ENCODE measurements at regions not wholly inside any gene's neighbourhood (a gene's known extent, or its start where the extent isn't known, plus 50 kb on each side); places are given as distances from the start of the nearest gene placed in this dataset.

DNA sequence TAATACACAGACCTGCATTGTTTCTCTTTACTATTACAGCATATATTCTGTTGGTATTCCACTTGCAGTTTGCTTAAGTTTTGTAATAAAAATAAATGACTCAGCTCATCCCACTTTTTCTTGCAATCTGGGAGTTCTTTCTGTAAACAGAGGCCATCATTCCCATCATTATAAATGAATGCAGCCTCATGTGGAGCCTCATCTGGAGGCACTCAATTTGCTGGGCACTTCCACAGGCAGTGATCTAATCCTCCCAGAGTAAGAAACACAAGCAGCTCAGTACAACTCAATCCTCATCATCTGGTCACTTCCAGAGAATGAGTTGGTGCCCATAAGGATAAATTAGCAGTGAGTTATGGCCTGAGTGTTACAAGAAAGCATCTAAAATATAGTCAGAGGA lies 2801.9 kb downstream of the PCDH9 start:
- H3K36me3 ChIP-seq: no peaks in the 10 kb centered on the region
- H3K4me1 ChIP-seq: no peaks in the 10 kb centered on the region
- no peak for FAIRE-seq
- H3K27me3 ChIP-seq: no peaks in the 10 kb centered on the region
- no peaks in the 10 kb centered on the region for H3K9me3 ChIP-seq
- H3K27ac ChIP-seq: no peak overlapping the region
- H3K4me3 ChIP-seq: no peak overlapping the region
- TF ChIP-seq, protein P1, sequence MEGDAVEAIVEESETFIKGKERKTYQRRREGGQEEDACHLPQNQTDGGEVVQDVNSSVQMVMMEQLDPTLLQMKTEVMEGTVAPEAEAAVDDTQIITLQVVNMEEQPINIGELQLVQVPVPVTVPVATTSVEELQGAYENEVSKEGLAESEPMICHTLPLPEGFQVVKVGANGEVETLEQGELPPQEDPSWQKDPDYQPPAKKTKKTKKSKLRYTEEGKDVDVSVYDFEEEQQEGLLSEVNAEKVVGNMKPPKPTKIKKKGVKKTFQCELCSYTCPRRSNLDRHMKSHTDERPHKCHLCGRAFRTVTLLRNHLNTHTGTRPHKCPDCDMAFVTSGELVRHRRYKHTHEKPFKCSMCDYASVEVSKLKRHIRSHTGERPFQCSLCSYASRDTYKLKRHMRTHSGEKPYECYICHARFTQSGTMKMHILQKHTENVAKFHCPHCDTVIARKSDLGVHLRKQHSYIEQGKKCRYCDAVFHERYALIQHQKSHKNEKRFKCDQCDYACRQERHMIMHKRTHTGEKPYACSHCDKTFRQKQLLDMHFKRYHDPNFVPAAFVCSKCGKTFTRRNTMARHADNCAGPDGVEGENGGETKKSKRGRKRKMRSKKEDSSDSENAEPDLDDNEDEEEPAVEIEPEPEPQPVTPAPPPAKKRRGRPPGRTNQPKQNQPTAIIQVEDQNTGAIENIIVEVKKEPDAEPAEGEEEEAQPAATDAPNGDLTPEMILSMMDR (IDR thresholded peaks at IDR 0.05): no peak
- DNase-seq: no peak
- ATAC-seq: no peak
- intact Hi-C loops (cut with DNase I): no loop called here

- TF ChIP-seq, protein P1 (IDR thresholded peaks at IDR 0.05): no peak
- Histone ChIP-seq H3K36me3 (no peaks in the 10 kb centered on the region), H3K4me3 (no peak overlapping the region), H3K27ac (no peak overlapping the region), H3K4me1 (no peaks in the 10 kb centered on the region), H3K9me3 (no peaks in the 10 kb centered on the region), H3K27me3 (no peaks in the 10 kb centered on the region)
- FAIRE-seq (no peak), ATAC-seq (no peak), DNase-seq (no peak)
- intact Hi-C loops (cut with DNase I): no loop called here
- 52% methylated on average over 1 of the region's 1 CpG for WGBS, 2 donors
Observed at GRCh38 chr13:64423467-64423866, 2806.7 kb downstream of the PCDH9 start.

- intact Hi-C loops (cut with DNase I): no loop called here
- no peaks in the 10 kb centered on the region for H3K27me3 ChIP-seq
- no peaks in the 10 kb centered on the region for H3K4me1 ChIP-seq
- no peaks in the 10 kb centered on the region for H3K36me3 ChIP-seq
- H3K4me3 ChIP-seq: no peak overlapping the region
- no peak overlapping the region for H3K27ac ChIP-seq
- DNase-seq (no peak), ATAC-seq (no peak), FAIRE-seq (no peak)
- TF ChIP-seq, protein P1 (IDR thresholded peaks at IDR 0.05): no peak
- H3K9me3 ChIP-seq: no peaks in the 10 kb centered on the region
- 55 to 56% methylated on average over 3 of the region's 3 CpGs for WGBS, 2 donors
Observed at GRCh38 chr13:64420181-64420580, 2810.0 kb downstream of the PCDH9 start.

GRCh38 chr13:64417581-64417980 lies 2812.6 kb downstream of the PCDH9 start:
- no peak for DNase-seq
- FAIRE-seq: no peak
- TF ChIP-seq, protein P1 (IDR thresholded peaks at IDR 0.05): no peak
- Histone ChIP-seq H3K9me3 (no peaks in the 10 kb centered on the region), H3K27me3 (no peaks in the 10 kb centered on the region), H3K27ac (no peak overlapping the region), H3K36me3 (no peaks in the 10 kb centered on the region), H3K4me1 (no peaks in the 10 kb centered on the region), H3K4me3 (no peak overlapping the region)
- 83 to 88% methylated on average over 3 of the region's 3 CpGs for WGBS, 2 donors
- intact Hi-C loops (cut with DNase I): no loop called here
- no peak for ATAC-seq

GRCh38 chr13:64414381-64414780 lies 2815.8 kb downstream of the PCDH9 start:
- intact Hi-C loops (cut with DNase I): no loop called here
- DNase-seq (no peak), FAIRE-seq (no peak), ATAC-seq (no peak)
- no peaks in the 10 kb centered on the region for H3K27me3 ChIP-seq
- no peaks in the 10 kb centered on the region for H3K36me3 ChIP-seq
- TF ChIP-seq, protein P1 (IDR thresholded peaks at IDR 0.05): no peak
- H3K27ac ChIP-seq: no peak overlapping the region
- no peaks in the 10 kb centered on the region for H3K9me3 ChIP-seq
- no peak overlapping the region for H3K4me3 ChIP-seq
- no peaks in the 10 kb centered on the region for H3K4me1 ChIP-seq

All from pancreas (tissue), 10 donors.